Gastrocnemius medialis (tissue), 4 donors: ENCODE measurements at regions not wholly inside any gene's neighbourhood (a gene's known extent, or its start where the extent isn't known, plus 50 kb on each side); places are given as distances from the start of the nearest gene placed in this dataset.

Experiments used
- ATAC-seq, 2 donors: fragments of 150-250 bp; one replicate each; pipeline ENCODE4 v1.9.1; 2016
- DNase-seq, 2 donors: peaks; one replicate each; pipeline ENCODE4 v3.0.0-alpha.2; 2019
- H3K27ac ChIP-seq, 4 donors: fragments of 200-600 bp; sonication (generic); 1 replicate in 1 of 4; 2 replicates in 3 of 4; pipeline ENCODE4 v1.5.1; 2016 to 2018; ENCODE audit warnings: mild to moderate bottlenecking in 2 of 4, moderate library complexity in 1 of 4
- H3K27me3 ChIP-seq, 3 donors: fragments of 200-600 bp; sonication (generic) in 2 of 3; 1 replicate in 1 of 3; 2 replicates in 2 of 3; pipeline versions ENCODE4 v1.5.1 to v1.6.0; 2016 to 2019; ENCODE audit warnings: mild to moderate bottlenecking in 1 of 3, moderate library complexity in 1 of 3
- H3K36me3 ChIP-seq, 2 donors: fragments of 200-600 bp; sonication (generic) in 1 of 2; one replicate each; pipeline ENCODE4 v1.5.1; 2017 to 2018
- H3K4me1 ChIP-seq, 2 donors: fragments of 200-600 bp; sonication (generic) in 1 of 2; one replicate each; pipeline ENCODE4 v1.5.1; 2016 to 2017; ENCODE audit warnings: mild to moderate bottlenecking in 2 of 2
- H3K4me3 ChIP-seq, 4 donors: fragments of 200-600 bp; sonication (generic) in 3 of 4; 1 replicate in 1 of 4; 2 replicates in 3 of 4; pipeline ENCODE4 v1.5.1; 2016 to 2019; ENCODE audit warnings: mild to moderate bottlenecking in 2 of 4
- H3K9me3 ChIP-seq, 3 donors: fragments of 200-600 bp; sonication (generic) in 2 of 3; 1 replicate in 1 of 3; 2 replicates in 2 of 3; pipeline ENCODE4 v1.5.1; 2016 to 2019
- CTCF ChIP-seq, 5 experiments: fragments of 450-650 bp in 3 of 5; fragments of 200-600 bp in 2 of 5; sonication (generic) in 2 of 5; IDR thresholded peaks in 4 of 5; conservative IDR thresholded peaks in 1 of 5; 1 replicate in 4 of 5; 2 replicates in 1 of 5; pipeline ENCODE4 v1.5.1; 2016 to 2019; ENCODE audit warnings: antibody characterized with exemption in 5 of 5, mild to moderate bottlenecking in 3 of 5, moderate library complexity in 3 of 5
- POLR2A ChIP-seq, 2 donors: fragments of 450-650 bp; IDR thresholded peaks; one replicate each; pipeline ENCODE4 v1.6.1; 2017; ENCODE audit warnings: antibody characterized with exemption in 2 of 2, mild to moderate bottlenecking in 2 of 2, moderate library complexity in 2 of 2
- in situ Hi-C, 4 donors: fragments of 200-750 bp; cut with MboI; loops; one replicate each; pipeline versions ENCODE4 v1.15.0 to v1.8.0; 2017; ENCODE audit warnings: low sequenced_read_pairs in 4 of 4
- intact Hi-C: fragments of 100-400 bp; cut with DNase I; formaldehyde crosslinking; loops from one replicate; pipeline ENCODE4 v1.15.1; 2023; ENCODE audit warnings: low total_unique reads

DNA sequence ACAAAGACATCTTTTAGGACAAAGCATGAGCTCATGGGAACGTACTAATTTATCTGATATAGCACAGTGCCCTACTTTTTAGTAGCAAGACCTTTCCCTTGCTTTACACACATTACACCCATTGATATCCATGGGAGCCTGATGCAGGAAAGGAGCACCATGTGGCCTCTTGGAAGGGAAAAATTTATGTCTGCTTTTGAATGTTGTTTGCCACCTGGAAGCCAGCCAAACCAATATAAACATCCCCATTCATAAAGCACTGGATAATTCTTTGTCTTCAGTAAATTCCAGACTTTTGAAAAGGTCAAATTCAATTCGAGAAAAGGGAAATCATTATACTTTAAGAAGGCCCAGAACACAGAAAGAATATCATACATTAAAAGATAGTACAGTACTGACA, 152.3 kb upstream of the BEND6 start:
- H3K27ac ChIP-seq, result peak overlapping the region; percentile 87 to 93 (median 87)

DNA sequence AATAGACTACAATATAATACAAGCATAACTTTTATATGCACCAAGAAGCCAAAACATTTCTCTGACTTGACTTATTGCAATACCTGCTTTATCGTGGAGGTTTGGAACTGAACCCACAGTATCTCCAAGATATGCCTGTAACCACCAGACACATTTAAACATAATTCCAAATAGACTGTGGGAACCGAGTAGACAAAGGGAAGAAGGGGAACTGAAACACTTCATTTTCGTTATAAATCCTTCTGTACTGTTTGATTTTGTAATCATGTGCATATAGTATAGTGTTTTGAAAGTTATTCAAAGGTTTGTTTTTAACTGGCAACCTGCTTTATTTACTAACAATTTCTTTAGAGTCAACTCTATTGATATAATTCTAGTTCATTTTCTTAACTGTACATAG, 154.9 kb upstream of the BEND6 start:
- Histone ChIP-seq H3K4me3 (no peak overlapping the region), H3K36me3 (no peaks in the 10 kb centered on the region), H3K27ac (peak overlapping the region; percentile 78 to 93 (median 86)), H3K4me1 (peaks cover 81 to 82% of the 10 kb centered on the region in 2 donors), H3K9me3 (no peaks in the 10 kb centered on the region), H3K27me3 (no peaks in the 10 kb centered on the region)
- TF ChIP-seq CTCF (IDR thresholded peaks at IDR 0.05 in 4 of 5, conservative IDR thresholded peaks at IDR 0.05 in 1 of 5) (no peak), POLR2A (IDR thresholded peaks at IDR 0.05) (no peak)
- DNase-seq (no peak), ATAC-seq (no peak)
- in situ Hi-C loops, result no loop called here
- intact Hi-C loops, result no loop called here

More for the DNA sequence above, 152.3 kb upstream of the BEND6 start:
- Histone ChIP-seq H3K9me3 (no peaks in the 10 kb centered on the region), H3K27me3 (no peaks in the 10 kb centered on the region), H3K36me3 (no peaks in the 10 kb centered on the region), H3K4me3 (no peak overlapping the region), H3K4me1 (peaks cover 78 to 84% of the 10 kb centered on the region in 2 donors)
- intact Hi-C loops, result no loop called here
- TF ChIP-seq POLR2A (IDR thresholded peaks at IDR 0.05) (no peak), CTCF (IDR thresholded peaks at IDR 0.05 in 4 of 5, conservative IDR thresholded peaks at IDR 0.05 in 1 of 5) (no peak)
- in situ Hi-C loops, result no loop called here
- ATAC-seq, result no peak
- DNase-seq, result no peak

- Histone ChIP-seq H3K36me3 (no peaks in the 10 kb centered on the region), H3K4me3 (no peak overlapping the region), H3K9me3 (no peaks in the 10 kb centered on the region), H3K4me1 (peaks cover 81 to 82% of the 10 kb centered on the region in 2 donors), H3K27me3 (no peaks in the 10 kb centered on the region), H3K27ac (peak overlapping the region; percentile 78 to 93 (median 86))
- in situ Hi-C loops, result no loop called here
- intact Hi-C loops, result no loop called here
- DNase-seq (no peak), ATAC-seq (peak; percentile 89 to 90)
- no peak for TF ChIP-seq CTCF (IDR thresholded peaks at IDR 0.05 in 4 of 5, conservative IDR thresholded peaks at IDR 0.05 in 1 of 5)
These were observed 155.5 kb upstream of the DST start for GRCh38 chr6:56798163-56798562.

DNA sequence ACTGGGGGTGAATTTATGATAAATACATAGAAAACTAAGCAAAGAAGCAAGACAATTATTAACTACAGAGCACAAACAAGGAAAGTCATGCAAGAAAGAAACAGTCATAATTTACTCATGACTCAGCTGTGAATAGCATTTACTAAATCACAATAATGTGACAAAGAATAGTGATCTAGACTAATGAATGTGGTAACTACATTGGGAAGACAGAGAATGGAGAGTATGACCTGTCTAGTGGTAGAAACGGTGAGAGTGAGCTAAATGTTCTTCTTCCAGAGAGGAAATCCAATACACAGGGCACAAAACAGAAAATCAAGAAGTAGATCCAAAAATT, 153.5 kb upstream of the DST start:
- DNase-seq (no peak), ATAC-seq (no peak)
- Histone ChIP-seq H3K36me3 (no peaks in the 10 kb centered on the region), H3K27me3 (no peaks in the 10 kb centered on the region), H3K4me3 (no peak overlapping the region), H3K27ac (peak overlapping the region; percentile 78 to 93 (median 86)), H3K9me3 (no peaks in the 10 kb centered on the region), H3K4me1 (peaks cover 79 to 82% of the 10 kb centered on the region in 2 donors)
- in situ Hi-C loops, result no loop called here
- intact Hi-C loops, result loop anchor here (2.0 kb wide), 1 partner anchor 47 kb away; no protein-coding TSS in a partner anchor
- TF ChIP-seq POLR2A (IDR thresholded peaks at IDR 0.05) (no peak), CTCF (IDR thresholded peaks at IDR 0.05 in 4 of 5, conservative IDR thresholded peaks at IDR 0.05 in 1 of 5) (no peak)
